HepG2 (cell line): ENCODE measurements at regions not wholly inside any gene's neighbourhood (a gene's known extent, or its start where the extent isn't known, plus 50 kb on each side); places are given as distances from the start of the nearest gene placed in this dataset.

Source experiments
- ATAC-seq: fragments of 200-7000 bp; cut with Tn5 transposase; 3 replicates; pipeline ENCODE4 v1.9.1; 2020; ENCODE audit warnings: mild to moderate bottlenecking, moderate library complexity
- BruUV-seq: library from RNA; stranded (reverse); fragments of 400-500 nt; replicated peaks from 2 replicates; lab custom pipeline; 2021; lab: Mats Ljungman, UMichigan
- CTCF ChIA-PET: fragments of 300-600 bp; formaldehyde crosslinking; extraction: SDS; loops from one replicate; lab custom pipeline; 2021; ENCODE audit warnings: low total read pairs, inconsistent platforms, low intra/inter-chr PET ratio; lab: Yijun Ruan, JAX
- POLR2A ChIA-PET: fragments of 350-600 bp; sonication (Branson Sonifier 250); formaldehyde crosslinking; loops from one replicate; lab custom pipeline; 2020; ENCODE audit warnings: antibody characterized with exemption, inconsistent platforms; lab: Yijun Ruan, JAX
- DNase-seq: peaks from one replicate; pipeline ENCODE4 v3.0.0-alpha.2; 2015; ENCODE audit warnings: low spot score
- FAIRE-seq: peaks from 3 replicates; lab custom pipeline; 2011; peaks lifted over from hg19 to GRCh38; lab: Jason Lieb, UNC
- H2AFZ ChIP-seq: one replicate; pipeline ENCODE4 v1.6.1; 2011; ENCODE audit warnings: low read length, inconsistent platforms
- H3K27ac ChIP-seq: fragments of 300-600 bp; 3 replicates; pipeline ENCODE4 v1.8.0; 2011; ENCODE audit warnings: mixed run types, mild to moderate bottlenecking, mixed read lengths, low read length, inconsistent platforms; ENCODE audit not compliant: insufficient read depth; ENCODE audit errors: extremely low read length
- H3K27me3 ChIP-seq, 2 experiments: fragments of 200-600 bp in 1 of 2; 2 replicates in 1 of 2; 3 replicates in 1 of 2; pipeline versions ENCODE4 v1.6.0 to v1.8.0; 2011; ENCODE audit warnings: low read length in 2 of 2, mild to moderate bottlenecking in 2 of 2, moderate library complexity in 2 of 2, inconsistent platforms in 1 of 2; ENCODE audit not compliant: insufficient read depth in 2 of 2, control insufficient read depth in 1 of 2
- H3K36me3 ChIP-seq, 2 experiments: fragments of 200-600 bp in 1 of 2; replicated peaks in 1 of 2; 2 replicates in 1 of 2; 3 replicates in 1 of 2; pipeline versions ENCODE4 v1.5.1 to v1.8.0; 2011; ENCODE audit warnings: low read length in 2 of 2, inconsistent platforms in 1 of 2; ENCODE audit not compliant: insufficient read depth in 2 of 2, control insufficient read depth in 1 of 2
- H3K4me1 ChIP-seq: 2 replicates; pipeline ENCODE4 v1.5.1; 2012; ENCODE audit warnings: low read length, inconsistent platforms; ENCODE audit not compliant: insufficient read depth
- H3K4me2 ChIP-seq: 2 replicates; pipeline ENCODE4 v1.6.0; 2011; ENCODE audit warnings: low read depth, low read length, inconsistent platforms
- H3K4me3 ChIP-seq, 3 experiments: fragments of 200-600 bp in 1 of 3; sonication (generic), shearing (Covaris generic) in 1 of 3; replicated peaks in 1 of 3; 2 replicates each; pipeline ENCODE4 v1.5.1; 2011 to 2016; ENCODE audit warnings: low read length in 3 of 3, inconsistent platforms in 2 of 3, low read depth in 2 of 3, mild to moderate bottlenecking in 2 of 3, control low read depth in 1 of 3, mixed read lengths in 1 of 3; ENCODE audit not compliant: insufficient read depth in 1 of 3
- H3K79me2 ChIP-seq: one replicate; pipeline ENCODE4 v1.6.1; 2011; ENCODE audit warnings: low read length, inconsistent platforms; ENCODE audit not compliant: insufficient read depth
- H3K9ac ChIP-seq: 2 replicates; pipeline ENCODE4 v1.6.0; 2011; ENCODE audit warnings: mild to moderate bottlenecking, low read depth, low read length, inconsistent platforms; ENCODE audit not compliant: insufficient read depth
- H3K9me3 ChIP-seq: 2 replicates; pipeline ENCODE4 v1.5.1; 2012; ENCODE audit warnings: mild to moderate bottlenecking, low read length
- H4K20me1 ChIP-seq: 2 replicates; pipeline ENCODE4 v1.6.0; 2011; ENCODE audit warnings: inconsistent platforms, mild to moderate bottlenecking, low read length, moderate library complexity; ENCODE audit not compliant: insufficient read depth
- ARNT ChIP-seq: fragments of 450-650 bp; IDR thresholded peaks from 2 replicates; pipeline ENCODE4 v1.6.1; 2017
- HOXA3 ChIP-seq: sonication (generic); formaldehyde crosslinking; IDR thresholded peaks from 2 replicates; pipeline ENCODE4 v1.5.0; 2020; ENCODE audit warnings: missing genetic modification reagents
- IKZF4 ChIP-seq: sonication (generic); formaldehyde crosslinking; IDR thresholded peaks from 2 replicates; pipeline ENCODE4 v1.5.1; 2020; ENCODE audit warnings: borderline replicate concordance, mild to moderate bottlenecking, low read depth, missing genetic modification reagents; ENCODE audit errors: not compliant biosample characterization
- KDM3A ChIP-seq: IDR thresholded peaks from 2 replicates; pipeline ENCODE4 v1.6.1; 2018; ENCODE audit warnings: low read depth, missing compliant biosample characterization
- KDM6A ChIP-seq: IDR thresholded peaks from 2 replicates; pipeline ENCODE4 v1.6.1; 2016; ENCODE audit warnings: low read depth
- KLF9 ChIP-seq: IDR thresholded peaks from 2 replicates; pipeline ENCODE4 v1.6.1; 2016; ENCODE audit warnings: low read depth
- NFE2L1 ChIP-seq: sonication (generic); formaldehyde crosslinking; IDR thresholded peaks from 2 replicates; pipeline ENCODE4 v1.4.0; 2020; ENCODE audit warnings: missing genetic modification reagents, mild to moderate bottlenecking, borderline replicate concordance
- SNAI1 ChIP-seq: sonication (generic); formaldehyde crosslinking; IDR thresholded peaks from 2 replicates; pipeline ENCODE4 v1.5.0; 2020; ENCODE audit warnings: mild to moderate bottlenecking, missing genetic modification reagents, borderline replicate concordance
- TBX2 ChIP-seq: sonication (generic); formaldehyde crosslinking; IDR thresholded peaks from 2 replicates; pipeline ENCODE4 v1.5.0; 2020; ENCODE audit warnings: missing genetic modification reagents, mild to moderate bottlenecking, borderline replicate concordance
- ZNF263 ChIP-seq: sonication (generic); formaldehyde crosslinking; IDR thresholded peaks from 2 replicates; pipeline ENCODE4 v1.4.0; 2020; ENCODE audit warnings: missing genetic modification reagents
- ZNF274 ChIP-seq: sonication (generic); formaldehyde crosslinking; IDR thresholded peaks from 2 replicates; pipeline ENCODE4 v1.5.1; 2020; ENCODE audit warnings: mild to moderate bottlenecking, missing genetic modification reagents
- ZNF546 ChIP-seq: sonication (generic); formaldehyde crosslinking; conservative IDR thresholded peaks from 2 replicates; pipeline ENCODE4 v1.8.1; 2023; ENCODE audit warnings: mild to moderate bottlenecking, missing genetic modification reagents
- ZNF891 ChIP-seq: sonication (generic); formaldehyde crosslinking; IDR thresholded peaks from 2 replicates; pipeline ENCODE4 v1.5.0; 2020; ENCODE audit warnings: mild to moderate bottlenecking, missing genetic modification reagents
- WGBS: methylation state at CpG from one replicate; pipeline ENCODE4 v1.1.6; 2017; ENCODE audit warnings: low lambda C conversion rate; 5-methylcytosine and 5-hydroxymethylcytosine counted together
- in situ Hi-C: cut with HindIII; loops from 2 replicates; pipeline ENCODE4 v1.10.0; 2017; ENCODE audit warnings: low pct_unique_long_range_greater_than_20kb; ENCODE audit not compliant: extremely low pct_ligation_motif_present
- intact Hi-C: fragments of 100-400 bp; cut with micrococcal nuclease; formaldehyde crosslinking; loops from one replicate; pipeline ENCODE4 v1.10.0; 2022; ENCODE audit not compliant: unreplicated experiment
- TF ChIP-seq, protein P1 (sequence below): sonication (generic); formaldehyde crosslinking; IDR thresholded peaks from 2 replicates; pipeline ENCODE4 v1.8.1; 2022; ENCODE audit warnings: mild to moderate bottlenecking, missing genetic modification reagents
- TF ChIP-seq, protein P2 (sequence below): sonication (generic); formaldehyde crosslinking; IDR thresholded peaks from 2 replicates; pipeline ENCODE4 v1.4.0; 2020; ENCODE audit warnings: low read depth, mild to moderate bottlenecking, missing genetic modification reagents

DNA sequence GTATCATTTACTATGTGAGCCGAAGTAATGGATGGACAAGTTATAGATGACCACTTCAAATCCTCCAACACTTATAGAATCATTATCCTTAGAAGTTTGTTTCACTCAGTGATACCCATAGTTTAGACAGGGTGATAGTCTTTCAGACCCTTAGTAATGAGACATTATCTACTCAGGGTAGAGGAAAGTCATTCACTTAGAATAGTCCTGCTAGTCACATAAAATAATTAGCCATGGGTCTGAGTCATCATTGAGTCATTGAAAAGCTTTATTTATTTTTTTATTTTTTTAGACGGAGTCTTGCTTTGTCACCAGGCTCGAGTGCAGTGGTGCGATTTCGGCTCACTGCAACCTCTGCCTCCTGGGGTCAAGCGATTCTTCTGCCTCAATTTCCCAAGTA lies 321.7 kb upstream of the FSTL5 start:
- no peaks in the 10 kb centered on the region for H3K79me2 ChIP-seq
- FAIRE-seq (no peak), DNase-seq (no peak), ATAC-seq (no peak)
- POLR2A ChIA-PET = no interaction called here
- no peak overlapping the region for H3K27ac ChIP-seq
- in situ Hi-C loops = loop anchor here (25.0 kb wide), 1 partner anchor 1052 kb away; no protein-coding TSS in a partner anchor
- no peaks in the 10 kb centered on the region for H4K20me1 ChIP-seq
- H3K9ac ChIP-seq = no peak overlapping the region
- H3K36me3 ChIP-seq = no peaks in the 10 kb centered on the region
- WGBS = 5% methylated on average over 6 of the region's 6 CpGs
- CTCF ChIA-PET = no interaction called here
- H3K4me1 ChIP-seq = no peaks in the 10 kb centered on the region
- H3K27me3 ChIP-seq = no peaks in the 10 kb centered on the region
- BruUV-seq = no TSS peak
- no peak overlapping the region for H3K4me2 ChIP-seq
- H3K9me3 ChIP-seq = no peaks in the 10 kb centered on the region
- TF ChIP-seq, protein P1, sequence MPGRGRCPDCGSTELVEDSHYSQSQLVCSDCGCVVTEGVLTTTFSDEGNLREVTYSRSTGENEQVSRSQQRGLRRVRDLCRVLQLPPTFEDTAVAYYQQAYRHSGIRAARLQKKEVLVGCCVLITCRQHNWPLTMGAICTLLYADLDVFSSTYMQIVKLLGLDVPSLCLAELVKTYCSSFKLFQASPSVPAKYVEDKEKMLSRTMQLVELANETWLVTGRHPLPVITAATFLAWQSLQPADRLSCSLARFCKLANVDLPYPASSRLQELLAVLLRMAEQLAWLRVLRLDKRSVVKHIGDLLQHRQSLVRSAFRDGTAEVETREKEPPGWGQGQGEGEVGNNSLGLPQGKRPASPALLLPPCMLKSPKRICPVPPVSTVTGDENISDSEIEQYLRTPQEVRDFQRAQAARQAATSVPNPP (CRISPR knock-in tag) = no peak
- no peak for TF ChIP-seq IKZF4 (CRISPR knock-in tag)
- TF ChIP-seq ARNT = no peak
- TF ChIP-seq, protein P2, sequence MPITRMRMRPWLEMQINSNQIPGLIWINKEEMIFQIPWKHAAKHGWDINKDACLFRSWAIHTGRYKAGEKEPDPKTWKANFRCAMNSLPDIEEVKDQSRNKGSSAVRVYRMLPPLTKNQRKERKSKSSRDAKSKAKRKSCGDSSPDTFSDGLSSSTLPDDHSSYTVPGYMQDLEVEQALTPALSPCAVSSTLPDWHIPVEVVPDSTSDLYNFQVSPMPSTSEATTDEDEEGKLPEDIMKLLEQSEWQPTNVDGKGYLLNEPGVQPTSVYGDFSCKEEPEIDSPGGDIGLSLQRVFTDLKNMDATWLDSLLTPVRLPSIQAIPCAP (CRISPR knock-in tag) = no peak
- TF ChIP-seq NFE2L1 = no peak
- no peak for TF ChIP-seq SNAI1
- TF ChIP-seq HOXA3 = no peak
- TF ChIP-seq ZNF891 (CRISPR knock-in tag) = no peak
- no peak for TF ChIP-seq ZNF274 (CRISPR knock-in tag)
- TF ChIP-seq ZNF263 (CRISPR knock-in tag) = no peak
- TF ChIP-seq KDM3A (CRISPR knock-in tag) = no peak
- TF ChIP-seq KLF9 (CRISPR knock-in tag) = no peak
- no peak for TF ChIP-seq KDM6A (CRISPR knock-in tag)
- no peak for TF ChIP-seq ZNF546 (CRISPR knock-in tag)
- no peak for TF ChIP-seq TBX2 (CRISPR knock-in tag)
- TF ChIP-seq, all 625 proteins: peak for 0
- intact Hi-C loops = loop anchor here (5.0 kb wide), 1 partner anchor 1198 kb away; no protein-coding TSS in a partner anchor
- H2AFZ ChIP-seq = no peak overlapping the region
- no peak overlapping the region for H3K4me3 ChIP-seq
